Natural killer cell (primary cell): ENCODE measurements at regions not wholly inside any gene's neighbourhood (a gene's known extent, or its start where the extent isn't known, plus 50 kb on each side); places are given as distances from the start of the nearest gene placed in this dataset.
"Not testable (repeated sequence)": the region's sequence is repeated elsewhere in the genome, so short reads cannot be mapped to it uniquely, and the experiment has no call there.

Experiments
- ATAC-seq, 3 donors: fragments of 150-1000 bp in 2 of 3; fragments of 200-7000 bp in 1 of 3; cut with Tn5 transposase; 1 replicate in 1 of 3; 2 replicates in 2 of 3; pipeline ENCODE4 v1.10.0; 2021; ENCODE audit warnings: mild to moderate bottlenecking in 2 of 3, moderate library complexity in 2 of 3
- DNase-seq, 2 donors: peaks; one replicate each; pipeline versions ENCODE4 v3.0.0 to v3.0.0-alpha.2; 2013 to 2021; ENCODE audit warnings: mixed read lengths in 1 of 2
- H3K27ac ChIP-seq: one replicate; pipeline ENCODE4 v1.5.1; 2013; ENCODE audit warnings: mild to moderate bottlenecking, low read length
- H3K27me3 ChIP-seq: one replicate; pipeline ENCODE4 v1.6.1; 2013; ENCODE audit warnings: low read length; ENCODE audit not compliant: control insufficient read depth, insufficient read depth
- H3K36me3 ChIP-seq: one replicate; pipeline ENCODE4 v1.6.1; 2013; ENCODE audit warnings: low read length; ENCODE audit not compliant: control insufficient read depth, insufficient read depth
- H3K4me1 ChIP-seq: one replicate; pipeline ENCODE4 v1.6.1; 2013; ENCODE audit warnings: low read length; ENCODE audit not compliant: control insufficient read depth, insufficient read depth
- H3K4me3 ChIP-seq: one replicate; pipeline ENCODE4 v1.5.1; 2013; ENCODE audit warnings: low read length
- H3K9me3 ChIP-seq: one replicate; pipeline ENCODE4 v1.6.1; 2013; ENCODE audit warnings: low read length; ENCODE audit not compliant: control insufficient read depth, insufficient read depth
- H3K27ac Mint-ChIP-seq, 2 donors: one replicate each; pipeline ENCODE4 v1.8.0; 2022; ENCODE audit warnings: mild to moderate bottlenecking in 2 of 2, mixed read lengths in 2 of 2, moderate library complexity in 1 of 2
- H3K27me3 Mint-ChIP-seq, 2 donors: one replicate each; pipeline ENCODE4 v1.8.0; 2022; ENCODE audit warnings: low read depth in 2 of 2, mixed read lengths in 2 of 2
- H3K36me3 Mint-ChIP-seq: one replicate; pipeline ENCODE4 v1.8.0; 2022; ENCODE audit warnings: mixed read lengths
- H3K4me1 Mint-ChIP-seq, 2 donors: one replicate each; pipeline ENCODE4 v1.8.0; 2022; ENCODE audit warnings: mixed read lengths in 2 of 2
- H3K4me3 Mint-ChIP-seq: one replicate; pipeline ENCODE4 v1.8.0; 2022; ENCODE audit warnings: mild to moderate bottlenecking, moderate library complexity, mixed read lengths
- H3K9me3 Mint-ChIP-seq, 2 donors: one replicate each; pipeline ENCODE4 v1.8.0; 2022; ENCODE audit warnings: mixed read lengths in 2 of 2
- CTCF ChIP-seq: fragments of 200-600 bp; IDR thresholded peaks from one replicate; pipeline ENCODE4 v1.8.0; 2022; ENCODE audit warnings: antibody characterized with exemption
- WGBS: methylation state at CpG from one replicate; pipeline ENCODE4 v1.1.7; 2013; ENCODE audit warnings: missing lambda C conversion rate; ENCODE audit not compliant: insufficient coverage; 5-methylcytosine and 5-hydroxymethylcytosine counted together
- intact Hi-C: fragments of 100-400 bp; cut with micrococcal nuclease; formaldehyde crosslinking; loops from one replicate; pipeline ENCODE4 v1.14.2; 2022

- H3K4me1 ChIP-seq, result no peaks in the 10 kb centered on the region
- no peak overlapping the region for H3K27ac ChIP-seq
- DNase-seq (no peak), ATAC-seq (no peak)
- Mint-ChIP-seq H3K27me3 (peaks cover 0 to 28% of the 10 kb centered on the region in 2 donors), H3K4me3 (no peak overlapping the region), H3K9me3 (no peaks in the 10 kb centered on the region), H3K4me1 (no peaks in the 10 kb centered on the region), H3K36me3 (no peaks in the 10 kb centered on the region), H3K27ac (no peak overlapping the region)
- no peaks in the 10 kb centered on the region for H3K9me3 ChIP-seq
- 94% methylated on average over 2 of the region's 3 CpGs for WGBS
- intact Hi-C loops, result no loop called here
- no peak overlapping the region for H3K4me3 ChIP-seq
- no peaks in the 10 kb centered on the region for H3K27me3 ChIP-seq
- TF ChIP-seq CTCF, result no peak
- no peaks in the 10 kb centered on the region for H3K36me3 ChIP-seq
Measured at GRCh38 chr10:26361351-26361750, 76.8 kb upstream of the APBB1IP start.

- H3K4me1 Mint-ChIP-seq, result no peaks in the 10 kb centered on the region
- no peak overlapping the region for H3K27ac Mint-ChIP-seq
- TF ChIP-seq CTCF, result no peak
- H3K27me3 ChIP-seq, result no peaks in the 10 kb centered on the region
- H3K4me3 Mint-ChIP-seq, result no peak overlapping the region
- no peak overlapping the region for H3K4me3 ChIP-seq
- H3K36me3 Mint-ChIP-seq, result no peaks in the 10 kb centered on the region
- WGBS, result 8% methylated on average over 1 of the region's 1 CpG
- intact Hi-C loops, result no loop called here
- peaks cover 0 to 24% of the 10 kb centered on the region in 2 donors for H3K27me3 Mint-ChIP-seq
- no peaks in the 10 kb centered on the region for H3K9me3 ChIP-seq
- H3K27ac ChIP-seq, result no peak overlapping the region
- ATAC-seq, result no peak
- H3K9me3 Mint-ChIP-seq, result no peaks in the 10 kb centered on the region
- H3K36me3 ChIP-seq, result no peaks in the 10 kb centered on the region
- DNase-seq, result no peak
- no peaks in the 10 kb centered on the region for H3K4me1 ChIP-seq
Measured at GRCh38 chr10:26361971-26362370, 76.2 kb upstream of the APBB1IP start.

GRCh38 chr10:26365681-26366358 is 72.3 kb upstream of the APBB1IP start:
- ATAC-seq, result no peak
- no peak overlapping the region for H3K27ac ChIP-seq
- intact Hi-C loops, result no loop called here
- H3K27me3 ChIP-seq, result no peaks in the 10 kb centered on the region
- no peaks in the 10 kb centered on the region for H3K4me1 ChIP-seq
- H3K4me3 Mint-ChIP-seq, result no peak overlapping the region
- WGBS, result 67% methylated on average over 1 of the region's 2 CpGs
- no peaks in the 10 kb centered on the region for H3K9me3 ChIP-seq
- peaks cover 0 to 2% of the 10 kb centered on the region in 2 donors for H3K9me3 Mint-ChIP-seq
- no peak overlapping the region for H3K4me3 ChIP-seq
- no peaks in the 10 kb centered on the region for H3K36me3 Mint-ChIP-seq
- H3K4me1 Mint-ChIP-seq, result no peaks in the 10 kb centered on the region
- peaks cover 4 to 8% of the 10 kb centered on the region in 2 donors for H3K27me3 Mint-ChIP-seq
- H3K27ac Mint-ChIP-seq, result no peak overlapping the region
- no peak for DNase-seq
- no peaks in the 10 kb centered on the region for H3K36me3 ChIP-seq
- TF ChIP-seq CTCF, result no peak

- H3K27me3 ChIP-seq, H3K4me3 ChIP-seq, H3K27ac Mint-ChIP-seq, DNase-seq, ATAC-seq, H3K9me3 ChIP-seq, H3K27ac ChIP-seq, H3K4me3 Mint-ChIP-seq, H3K36me3 ChIP-seq, intact Hi-C loops, H3K36me3 Mint-ChIP-seq, H3K4me1 ChIP-seq, H3K4me1 Mint-ChIP-seq, H3K9me3 Mint-ChIP-seq: not testable (repeated sequence)
- 88% methylated on average over 8 of the region's 8 CpGs for WGBS
- H3K27me3 Mint-ChIP-seq, result peaks cover 4 to 15% of the 10 kb centered on the region in 2 donors
Measured at GRCh38 chr10:26367035-26367434, 71.1 kb upstream of the APBB1IP start.
